Keratinocyte (primary cell): ENCODE measurements at regions not wholly inside any gene's neighbourhood (a gene's known extent, or its start where the extent isn't known, plus 50 kb on each side); places are given as distances from the start of the nearest gene placed in this dataset.

Experiments used
- DNase-seq: peaks from one replicate; pipeline ENCODE4 v3.0.0-alpha.2; 2011; ENCODE audit warnings: low read depth, missing footprints, low spot score
- FAIRE-seq: peaks from 2 replicates; lab custom pipeline; 2011; peaks lifted over from hg19 to GRCh38; lab: Jason Lieb, UNC
- H2AFZ ChIP-seq: 2 replicates; pipeline ENCODE4 v1.6.0; 2012; ENCODE audit warnings: low read length, control low read depth, inconsistent platforms; ENCODE audit not compliant: control insufficient read depth
- H3K27ac ChIP-seq: 2 replicates; pipeline ENCODE4 v1.5.1; 2011; ENCODE audit warnings: low read length; ENCODE audit not compliant: control insufficient read depth, insufficient read depth
- H3K27me3 ChIP-seq: 3 replicates; pipeline ENCODE4 v1.6.0; 2011; ENCODE audit warnings: low read length; ENCODE audit not compliant: control insufficient read depth, insufficient read depth; ENCODE audit errors: extremely low read depth
- H3K36me3 ChIP-seq, 2 experiments: 2 replicates in 1 of 2; 3 replicates in 1 of 2; pipeline ENCODE4 v1.5.1; 2011; ENCODE audit warnings: low read length in 2 of 2, mild to moderate bottlenecking in 1 of 2; ENCODE audit not compliant: control insufficient read depth in 2 of 2, insufficient read depth in 2 of 2; ENCODE audit errors: extremely low read depth in 1 of 2
- H3K4me1 ChIP-seq: 3 replicates; pipeline ENCODE4 v1.5.1; 2011; ENCODE audit warnings: low read length; ENCODE audit not compliant: control insufficient read depth, insufficient read depth; ENCODE audit errors: extremely low read depth
- H3K4me2 ChIP-seq: 3 replicates; pipeline ENCODE4 v1.6.0; 2011; ENCODE audit warnings: low read depth, low read length; ENCODE audit not compliant: control insufficient read depth, insufficient read depth; ENCODE audit errors: extremely low read depth
- H3K4me3 ChIP-seq, 3 experiments: fragments of 200-600 bp in 1 of 3; sonication (generic) in 1 of 3; 2 replicates in 2 of 3; 3 replicates in 1 of 3; pipeline ENCODE4 v1.5.1; 2011 to 2016; ENCODE audit warnings: low read length in 3 of 3, mild to moderate bottlenecking in 3 of 3, control low read depth in 2 of 3, inconsistent platforms in 1 of 3, low read depth in 1 of 3, mixed read lengths in 1 of 3, mixed run types in 1 of 3, moderate library complexity in 1 of 3; ENCODE audit not compliant: control insufficient read depth in 2 of 3, insufficient read depth in 2 of 3; ENCODE audit errors: extremely low read depth in 1 of 3
- H3K79me2 ChIP-seq: 2 replicates; pipeline ENCODE4 v1.6.0; 2012; ENCODE audit warnings: low read length; ENCODE audit not compliant: control insufficient read depth, insufficient read depth
- H3K9ac ChIP-seq: 3 replicates; pipeline ENCODE4 v1.6.0; 2011; ENCODE audit warnings: low read length; ENCODE audit not compliant: control insufficient read depth, insufficient read depth; ENCODE audit errors: extremely low read depth
- H3K9me1 ChIP-seq: 3 replicates; pipeline ENCODE4 v1.6.0; 2011; ENCODE audit warnings: low read length; ENCODE audit not compliant: control insufficient read depth, insufficient read depth; ENCODE audit errors: extremely low read depth
- H3K9me3 ChIP-seq: 2 replicates; pipeline ENCODE4 v1.5.1; 2012; ENCODE audit warnings: low read depth, low read length; ENCODE audit not compliant: control insufficient read depth
- H4K20me1 ChIP-seq: 3 replicates; pipeline ENCODE4 v1.6.0; 2011; ENCODE audit warnings: low read length; ENCODE audit not compliant: control insufficient read depth, insufficient read depth; ENCODE audit errors: extremely low read depth
- EZH2 ChIP-seq: IDR thresholded peaks from one replicate; pipeline ENCODE4 v1.6.1; 2012; ENCODE audit warnings: inconsistent platforms, mild to moderate bottlenecking, low read length, moderate library complexity
- dilution Hi-C: fragments of 300-500 bp; cut with MboI; formaldehyde crosslinking; loops from one replicate; pipeline ENCODE4 v1.7.0; 2020; ENCODE audit warnings: low sequenced_read_pairs; ENCODE audit not compliant: extremely low pct_ligation_motif_present
- TF ChIP-seq, protein P1 (sequence below), 3 experiments: IDR thresholded peaks in 1 of 3; conservative IDR thresholded peaks in 1 of 3; optimal IDR thresholded peaks in 1 of 3; 2 replicates in 2 of 3; 3 replicates in 1 of 3; pipeline versions ENCODE3 to v1.5.1; 2011; ENCODE audit warnings: low read length in 3 of 3, mild to moderate bottlenecking in 3 of 3, moderate library complexity in 2 of 3, control low read depth in 1 of 3, inconsistent platforms in 1 of 3; ENCODE audit not compliant: insufficient read depth in 2 of 3; ENCODE audit errors: extremely low read depth in 1 of 3

GRCh38 chr13:107342747-107343146, 774.8 kb upstream of the ARGLU1 start:
- DNase-seq (no peak), FAIRE-seq (no peak)
- H2AFZ ChIP-seq = no peak overlapping the region
- no peaks in the 10 kb centered on the region for H3K9me3 ChIP-seq
- no peak overlapping the region for H3K4me3 ChIP-seq
- TF ChIP-seq, protein P1, sequence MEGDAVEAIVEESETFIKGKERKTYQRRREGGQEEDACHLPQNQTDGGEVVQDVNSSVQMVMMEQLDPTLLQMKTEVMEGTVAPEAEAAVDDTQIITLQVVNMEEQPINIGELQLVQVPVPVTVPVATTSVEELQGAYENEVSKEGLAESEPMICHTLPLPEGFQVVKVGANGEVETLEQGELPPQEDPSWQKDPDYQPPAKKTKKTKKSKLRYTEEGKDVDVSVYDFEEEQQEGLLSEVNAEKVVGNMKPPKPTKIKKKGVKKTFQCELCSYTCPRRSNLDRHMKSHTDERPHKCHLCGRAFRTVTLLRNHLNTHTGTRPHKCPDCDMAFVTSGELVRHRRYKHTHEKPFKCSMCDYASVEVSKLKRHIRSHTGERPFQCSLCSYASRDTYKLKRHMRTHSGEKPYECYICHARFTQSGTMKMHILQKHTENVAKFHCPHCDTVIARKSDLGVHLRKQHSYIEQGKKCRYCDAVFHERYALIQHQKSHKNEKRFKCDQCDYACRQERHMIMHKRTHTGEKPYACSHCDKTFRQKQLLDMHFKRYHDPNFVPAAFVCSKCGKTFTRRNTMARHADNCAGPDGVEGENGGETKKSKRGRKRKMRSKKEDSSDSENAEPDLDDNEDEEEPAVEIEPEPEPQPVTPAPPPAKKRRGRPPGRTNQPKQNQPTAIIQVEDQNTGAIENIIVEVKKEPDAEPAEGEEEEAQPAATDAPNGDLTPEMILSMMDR (optimal IDR thresholded peaks at IDR 0.05 in 1 of 3, IDR thresholded peaks at IDR 0.05 in 1 of 3, conservative IDR thresholded peaks at IDR 0.05 in 1 of 3; ENCODE audit: extremely low read depth in 1 of 3, insufficient read depth in 2 of 3, low read length in 3 of 3) = no peak
- no peak for TF ChIP-seq EZH2
- no peaks in the 10 kb centered on the region for H3K27me3 ChIP-seq
- H3K9me1 ChIP-seq = no peaks in the 10 kb centered on the region
- dilution Hi-C loops = no loop called here
- no peaks in the 10 kb centered on the region for H3K79me2 ChIP-seq
- no peaks in the 10 kb centered on the region for H3K36me3 ChIP-seq
- H3K4me2 ChIP-seq = no peak overlapping the region
- no peak overlapping the region for H3K27ac ChIP-seq
- no peaks in the 10 kb centered on the region for H4K20me1 ChIP-seq
- H3K4me1 ChIP-seq = no peaks in the 10 kb centered on the region
- no peak overlapping the region for H3K9ac ChIP-seq

- dilution Hi-C loops = no loop called here
- FAIRE-seq = no peak
Measured at GRCh38 chr13:107339209-107339608, 771.3 kb upstream of the ARGLU1 start.

More at GRCh38 chr13:107339209-107339608, 771.3 kb upstream of the ARGLU1 start:
- no peaks in the 10 kb centered on the region for H3K36me3 ChIP-seq
- no peaks in the 10 kb centered on the region for H3K79me2 ChIP-seq
- no peaks in the 10 kb centered on the region for H3K9me1 ChIP-seq
- no peaks in the 10 kb centered on the region for H4K20me1 ChIP-seq
- no peaks in the 10 kb centered on the region for H3K27me3 ChIP-seq
- no peak for DNase-seq
- no peak overlapping the region for H3K9ac ChIP-seq
- H2AFZ ChIP-seq = no peak overlapping the region
- H3K4me2 ChIP-seq = no peak overlapping the region
- H3K4me1 ChIP-seq = no peaks in the 10 kb centered on the region
- TF ChIP-seq, protein P1 (optimal IDR thresholded peaks at IDR 0.05 in 1 of 3, IDR thresholded peaks at IDR 0.05 in 1 of 3, conservative IDR thresholded peaks at IDR 0.05 in 1 of 3; ENCODE audit: extremely low read depth in 1 of 3, insufficient read depth in 2 of 3, low read length in 3 of 3) = no peak
- TF ChIP-seq EZH2 = no peak
- H3K9me3 ChIP-seq = no peaks in the 10 kb centered on the region
- H3K4me3 ChIP-seq = no peak overlapping the region
- H3K27ac ChIP-seq = no peak overlapping the region
